ENCODE measurements at regions not wholly inside any gene's neighbourhood (a gene's known extent, or its start where the extent isn't known, plus 50 kb on each side); places are given as distances from the start of the nearest gene placed in this dataset.

GRCh38 chr9:117775591-117775990, 71.4 kb downstream of the TLR4 start:
- DNase-seq = no peak
- Mint-ChIP-seq H3K36me3 (peaks cover 0 to 12% of the 10 kb centered on the region in 2 donors), H3K27ac (no peak overlapping the region), H3K27me3 (peaks cover 24 to 52% (median 42%) of the 10 kb centered on the region in 3 donors), H3K9me3 (peaks cover 0 to 2% (median 0%) of the 10 kb centered on the region in 7 donors), H3K4me1 (peaks cover 0 to 2% (median 0%) of the 10 kb centered on the region in 3 donors), H3K4me3 (no peak overlapping the region)
- no peak for ATAC-seq (ENCODE audit: low read depth in 2 of 2)

- Mint-ChIP-seq H3K9me3 (peaks cover 0 to 2% (median 0%) of the 10 kb centered on the region in 7 donors), H3K4me3 (no peak overlapping the region), H3K27ac (no peak overlapping the region), H3K4me1 (peaks cover 0 to 2% (median 0%) of the 10 kb centered on the region in 3 donors), H3K36me3 (peaks cover 0 to 12% of the 10 kb centered on the region in 2 donors), H3K27me3 (peaks cover 9 to 36% (median 32%) of the 10 kb centered on the region in 3 donors)
- DNase-seq (no peak), ATAC-seq (ENCODE audit: low read depth in 2 of 2) (peak in 1 of 2 donors; percentile 37)
Measured at GRCh38 chr9:117777823-117778222, 73.6 kb downstream of the TLR4 start.

- H3K4me1 Mint-ChIP-seq = peaks cover 0 to 2% (median 0%) of the 10 kb centered on the region in 3 donors
- H3K27ac Mint-ChIP-seq = peak overlapping the region in 3 of 6 donors; percentile 18 to 80 (median 28)
- H3K4me3 Mint-ChIP-seq = no peak overlapping the region
- H3K36me3 Mint-ChIP-seq = peaks cover 0 to under 1% of the 10 kb centered on the region in 2 donors
- ATAC-seq (ENCODE audit: low read depth in 2 of 2) (no peak), DNase-seq (no peak)
- H3K27me3 Mint-ChIP-seq = peaks cover 8 to 21% (median 13%) of the 10 kb centered on the region in 3 donors
- H3K9me3 Mint-ChIP-seq = no peaks in the 10 kb centered on the region
Measured at GRCh38 chr9:117779760-117780159, 75.6 kb downstream of the TLR4 start.

GRCh38 chr9:117782931-117783788, 79.0 kb downstream of the TLR4 start:
- DNase-seq = peak; percentile 55
- peak; percentile 55 to 64 for ATAC-seq (ENCODE audit: low read depth in 2 of 2)
- H3K9me3 Mint-ChIP-seq = no peaks in the 10 kb centered on the region
- H3K36me3 Mint-ChIP-seq = no peaks in the 10 kb centered on the region
- H3K4me3 Mint-ChIP-seq = no peak overlapping the region
- no peaks in the 10 kb centered on the region for H3K4me1 Mint-ChIP-seq
- H3K27me3 Mint-ChIP-seq = peaks cover 0 to 5% (median 0%) of the 10 kb centered on the region in 3 donors
- H3K27ac Mint-ChIP-seq = no peak overlapping the region

GRCh38 chr9:117783828-117784227, 79.6 kb downstream of the TLR4 start:
- no peaks in the 10 kb centered on the region for H3K36me3 Mint-ChIP-seq
- no peak overlapping the region for H3K4me3 Mint-ChIP-seq
- ATAC-seq (ENCODE audit: low read depth in 2 of 2) = peak; percentile 87
- H3K4me1 Mint-ChIP-seq = no peaks in the 10 kb centered on the region
- peak; percentile 46 for DNase-seq
- no peak overlapping the region for H3K27ac Mint-ChIP-seq
- H3K27me3 Mint-ChIP-seq = peaks cover 0 to 8% (median 3%) of the 10 kb centered on the region in 3 donors
- no peaks in the 10 kb centered on the region for H3K9me3 Mint-ChIP-seq

- Mint-ChIP-seq H3K9me3 (peaks cover 0 to 4% (median 0%) of the 10 kb centered on the region in 7 donors), H3K4me3 (no peak overlapping the region), H3K36me3 (no peaks in the 10 kb centered on the region), H3K27me3 (peaks cover 0 to 12% (median 6%) of the 10 kb centered on the region in 3 donors), H3K27ac (no peak overlapping the region), H3K4me1 (no peaks in the 10 kb centered on the region)
- ATAC-seq (ENCODE audit: low read depth in 2 of 2) (no peak), DNase-seq (no peak)
Measured at GRCh38 chr9:117784996-117785395, 80.8 kb downstream of the TLR4 start.

GRCh38 chr9:117787746-117788145, 83.5 kb downstream of the TLR4 start:
- no peak overlapping the region for H3K27ac Mint-ChIP-seq
- H3K9me3 Mint-ChIP-seq = peaks cover 0 to 11% (median 3%) of the 10 kb centered on the region in 7 donors
- H3K4me1 Mint-ChIP-seq = no peaks in the 10 kb centered on the region
- no peak overlapping the region for H3K4me3 Mint-ChIP-seq
- ATAC-seq (ENCODE audit: low read depth in 2 of 2) (no peak), DNase-seq (no peak)
- H3K36me3 Mint-ChIP-seq = no peaks in the 10 kb centered on the region
- peaks cover 0 to 12% (median 6%) of the 10 kb centered on the region in 3 donors for H3K27me3 Mint-ChIP-seq

- no peak for ATAC-seq (ENCODE audit: low read depth in 2 of 2)
- Mint-ChIP-seq H3K36me3 (no peaks in the 10 kb centered on the region), H3K27ac (no peak overlapping the region), H3K4me3 (no peak overlapping the region), H3K4me1 (no peaks in the 10 kb centered on the region), H3K9me3 (peaks cover 0 to 11% (median 3%) of the 10 kb centered on the region in 7 donors), H3K27me3 (peaks cover 37 to 50% (median 44%) of the 10 kb centered on the region in 3 donors)
- no peak for DNase-seq
Measured at GRCh38 chr9:117795271-117795670, 91.1 kb downstream of the TLR4 start.

GRCh38 chr9:117796681-117797080, 92.5 kb downstream of the TLR4 start:
- ATAC-seq (ENCODE audit: low read depth in 2 of 2) (no peak), DNase-seq (no peak)
- no peaks in the 10 kb centered on the region for H3K4me1 Mint-ChIP-seq
- H3K27ac Mint-ChIP-seq = no peak overlapping the region
- H3K36me3 Mint-ChIP-seq = peaks cover 0 to 3% of the 10 kb centered on the region in 2 donors
- no peak overlapping the region for H3K4me3 Mint-ChIP-seq
- H3K27me3 Mint-ChIP-seq = peaks cover 49 to 54% (median 51%) of the 10 kb centered on the region in 3 donors
- peaks cover 0 to 6% (median 0%) of the 10 kb centered on the region in 7 donors for H3K9me3 Mint-ChIP-seq

GRCh38 chr9:117800389-117800788, 96.2 kb downstream of the TLR4 start:
- Mint-ChIP-seq H3K36me3 (peaks cover 0 to 8% of the 10 kb centered on the region in 2 donors), H3K27ac (no peak overlapping the region), H3K4me1 (no peaks in the 10 kb centered on the region), H3K9me3 (peaks cover 0 to 4% (median 0%) of the 10 kb centered on the region in 7 donors), H3K27me3 (peaks cover 61 to 69% (median 61%) of the 10 kb centered on the region in 3 donors), H3K4me3 (no peak overlapping the region)
- ATAC-seq (ENCODE audit: low read depth in 2 of 2) (no peak), DNase-seq (no peak)

GRCh38 chr9:117809751-117810150, 105.5 kb downstream of the TLR4 start:
- ATAC-seq (ENCODE audit: low read depth in 2 of 2) = no peak
- H3K36me3 Mint-ChIP-seq = peaks cover 4 to 8% of the 10 kb centered on the region in 2 donors
- no peak overlapping the region for H3K27ac Mint-ChIP-seq
- H3K4me3 Mint-ChIP-seq = no peak overlapping the region
- peaks cover 63 to 64% (median 63%) of the 10 kb centered on the region in 3 donors for H3K27me3 Mint-ChIP-seq
- peaks cover 0 to 4% (median 0%) of the 10 kb centered on the region in 3 donors for H3K4me1 Mint-ChIP-seq
- DNase-seq = no peak
- peaks cover 0 to 12% (median 6%) of the 10 kb centered on the region in 7 donors for H3K9me3 Mint-ChIP-seq

- Mint-ChIP-seq H3K4me3 (peak overlapping the region in 3 of 8 donors; percentile 46 to 55 (median 51)), H3K36me3 (no peaks in the 10 kb centered on the region), H3K9me3 (peaks cover 0 to 6% (median 2%) of the 10 kb centered on the region in 7 donors), H3K4me1 (peaks cover 6 to 22% (median 16%) of the 10 kb centered on the region in 3 donors), H3K27ac (peak overlapping the region in 1 of 6 donors; percentile 65), H3K27me3 (peaks cover 31 to 53% (median 41%) of the 10 kb centered on the region in 3 donors)
- DNase-seq (peak; percentile 26), ATAC-seq (ENCODE audit: low read depth in 2 of 2) (peak; percentile 87 to 97)
Measured at GRCh38 chr9:117815315-117815714, 111.1 kb downstream of the TLR4 start.

- DNase-seq (no peak), ATAC-seq (ENCODE audit: low read depth in 2 of 2) (no peak)
- Mint-ChIP-seq H3K9me3 (peaks cover 0 to 6% (median 2%) of the 10 kb centered on the region in 7 donors), H3K27me3 (peaks cover 31 to 50% (median 41%) of the 10 kb centered on the region in 3 donors), H3K4me1 (peaks cover 6 to 22% (median 16%) of the 10 kb centered on the region in 3 donors), H3K27ac (peak overlapping the region in 1 of 6 donors; percentile 65), H3K36me3 (no peaks in the 10 kb centered on the region), H3K4me3 (peak overlapping the region in 6 of 8 donors; percentile 1 to 55 (median 44))
Measured at GRCh38 chr9:117815948-117816347, 111.7 kb downstream of the TLR4 start.
